H1 (cell line): ENCODE measurements at regions not wholly inside any gene's neighbourhood (a gene's known extent, or its start where the extent isn't known, plus 50 kb on each side); places are given as distances from the start of the nearest gene placed in this dataset.

Experiments
- CTCF ChIA-PET: fragments of 300-600 bp; sonication (Branson Sonifier 250); formaldehyde crosslinking; loops from one replicate; lab custom pipeline; 2021; ENCODE audit not compliant: partially characterized antibody; lab: Charles Lee
- POLR2A ChIA-PET: fragments of 300-600 bp; sonication (Branson Sonifier 250); formaldehyde crosslinking; loops from one replicate; lab custom pipeline; 2021; ENCODE audit warnings: inconsistent platforms; ENCODE audit not compliant: partially characterized antibody; lab: Charles Lee
- DNase-seq, 2 experiments: peaks; one replicate each; pipeline versions ENCODE4 v3.0.0 to v3.0.0-alpha.2; 2010 to 2022; ENCODE audit warnings: low spot score in 2 of 2, low read depth in 1 of 2, mixed read lengths in 1 of 2
- FAIRE-seq: peaks from 2 replicates; lab custom pipeline; 2011; peaks lifted over from hg19 to GRCh38; lab: Jason Lieb, UNC
- H2AFZ ChIP-seq: 2 replicates; pipeline ENCODE4 v1.8.1; 2012; ENCODE audit warnings: low read length, inconsistent platforms
- H2AK5ac ChIP-seq: 2 replicates; pipeline ENCODE4 v1.6.1; 2013; ENCODE audit warnings: low read depth, low read length
- H2BK120ac ChIP-seq: replicated peaks from 2 replicates; pipeline ENCODE3; 2013; ENCODE audit warnings: low read depth, low read length, inconsistent platforms
- H2BK12ac ChIP-seq: 2 replicates; pipeline ENCODE4 v1.6.1; 2013; ENCODE audit warnings: low read depth, low read length
- H2BK15ac ChIP-seq: 2 replicates; pipeline ENCODE4 v1.6.1; 2013; ENCODE audit warnings: low read length
- H2BK20ac ChIP-seq: 2 replicates; pipeline ENCODE4 v1.6.1; 2013; ENCODE audit warnings: low read length
- H2BK5ac ChIP-seq: 2 replicates; pipeline ENCODE4 v1.6.1; 2013; ENCODE audit warnings: low read depth, low read length
- H3K14ac ChIP-seq: 2 replicates; pipeline ENCODE4 v1.6.1; 2013; ENCODE audit warnings: inconsistent platforms; ENCODE audit not compliant: insufficient read length
- H3K18ac ChIP-seq: 2 replicates; pipeline ENCODE4 v1.6.1; 2013; ENCODE audit warnings: low read length; ENCODE audit errors: extremely low read depth
- H3K23ac ChIP-seq: 2 replicates; pipeline ENCODE4 v1.6.1; 2013; ENCODE audit warnings: inconsistent platforms; ENCODE audit not compliant: insufficient read length
- H3K23me2 ChIP-seq: 2 replicates; pipeline ENCODE4 v1.6.1; 2013; ENCODE audit warnings: low read depth, low read length
- H3K27ac ChIP-seq: 2 replicates; pipeline ENCODE4 v1.6.1; 2011; ENCODE audit warnings: low read depth, low read length, inconsistent platforms
- H3K27me3 ChIP-seq, 4 experiments: replicated peaks in 1 of 4; 1 replicate in 1 of 4; 2 replicates in 3 of 4; pipeline versions ENCODE4 v1.6.1 to v1.8.1; 2011 to 2013; ENCODE audit warnings: low read length in 3 of 4, mild to moderate bottlenecking in 3 of 4, inconsistent platforms in 2 of 4, mixed read lengths in 2 of 4, moderate library complexity in 1 of 4; ENCODE audit not compliant: control insufficient read depth in 3 of 4, insufficient read depth in 3 of 4; ENCODE audit errors: extremely low read depth in 1 of 4
- H3K36me3 ChIP-seq, 4 experiments: 2 replicates each; pipeline versions ENCODE4 v1.6.1 to v1.8.1; 2011 to 2013; ENCODE audit warnings: mild to moderate bottlenecking in 4 of 4, low read length in 3 of 4, moderate library complexity in 2 of 4, control low read depth in 1 of 4, inconsistent platforms in 1 of 4; ENCODE audit not compliant: insufficient read depth in 4 of 4, control insufficient read depth in 2 of 4
- H3K4ac ChIP-seq: replicated peaks from 2 replicates; pipeline ENCODE3; 2013; ENCODE audit warnings: low read length, low read depth, mixed read lengths, inconsistent platforms; ENCODE audit not compliant: insufficient read length
- H3K4me1 ChIP-seq, 4 experiments: replicated peaks in 1 of 4; 1 replicate in 1 of 4; 2 replicates in 3 of 4; pipeline versions ENCODE4 v1.6.1 to v1.8.1; 2011 to 2013; ENCODE audit warnings: low read length in 3 of 4, inconsistent platforms in 2 of 4, mixed read lengths in 1 of 4; ENCODE audit not compliant: insufficient read depth in 4 of 4, control insufficient read depth in 3 of 4
- H3K4me2 ChIP-seq, 2 experiments: 2 replicates each; pipeline versions ENCODE4 v1.6.1 to v1.8.1; 2011 to 2013; ENCODE audit warnings: low read depth in 2 of 2, low read length in 2 of 2, control low read depth in 1 of 2, inconsistent platforms in 1 of 2, mild to moderate bottlenecking in 1 of 2; ENCODE audit not compliant: insufficient read depth in 1 of 2
- H3K4me3 ChIP-seq, 4 experiments: fragments of 200-600, 300-600 bp in 1 of 4; sonication (generic), shearing (Covaris generic), sonication (Bioruptor Twin) in 1 of 4; 2 replicates each; pipeline versions ENCODE4 v1.5.1 to v1.8.1; 2011 to 2016; ENCODE audit warnings: low read length in 4 of 4, low read depth in 3 of 4, control low read depth in 2 of 4, inconsistent platforms in 2 of 4, mild to moderate bottlenecking in 2 of 4, mixed read lengths in 1 of 4, moderate library complexity in 1 of 4; ENCODE audit not compliant: insufficient read depth in 2 of 4; ENCODE audit errors: extremely low read depth in 1 of 4
- H3K56ac ChIP-seq: replicated peaks from 2 replicates; pipeline ENCODE3; 2013; ENCODE audit warnings: low read depth, mild to moderate bottlenecking, mixed read lengths, low read length, inconsistent platforms; ENCODE audit not compliant: insufficient read length
- H3K79me1 ChIP-seq: 2 replicates; pipeline ENCODE4 v1.6.1; 2013; ENCODE audit warnings: low read depth, low read length, control low read depth
- H3K79me2 ChIP-seq, 2 experiments: 2 replicates each; pipeline versions ENCODE4 v1.6.1 to v1.8.1; 2012 to 2013; ENCODE audit warnings: low read length in 2 of 2, mild to moderate bottlenecking in 2 of 2, inconsistent platforms in 1 of 2; ENCODE audit not compliant: insufficient read depth in 2 of 2, control insufficient read depth in 1 of 2
- H3K9ac ChIP-seq, 4 experiments: replicated peaks in 1 of 4; 1 replicate in 1 of 4; 2 replicates in 3 of 4; pipeline versions ENCODE4 v1.6.1 to v1.8.1; 2011 to 2013; ENCODE audit warnings: low read depth in 3 of 4, low read length in 3 of 4, control low read depth in 2 of 4, mild to moderate bottlenecking in 2 of 4, moderate library complexity in 2 of 4, inconsistent platforms in 1 of 4; ENCODE audit errors: extremely low read depth in 1 of 4
- H3K9me3 ChIP-seq, 2 experiments: 2 replicates each; pipeline versions ENCODE4 v1.6.1 to v1.8.1; 2012 to 2013; ENCODE audit warnings: mild to moderate bottlenecking in 2 of 2, moderate library complexity in 2 of 2, control low read depth in 1 of 2, inconsistent platforms in 1 of 2, low read depth in 1 of 2, low read length in 1 of 2, mixed read lengths in 1 of 2; ENCODE audit not compliant: insufficient read depth in 2 of 2
- H4K20me1 ChIP-seq, 2 experiments: replicated peaks in 1 of 2; 2 replicates each; pipeline versions ENCODE3 to v1.8.1; 2011 to 2013; ENCODE audit warnings: inconsistent platforms in 2 of 2, low read length in 2 of 2, mild to moderate bottlenecking in 1 of 2; ENCODE audit not compliant: insufficient read depth in 2 of 2, control insufficient read depth in 1 of 2
- H4K5ac ChIP-seq: 2 replicates; pipeline ENCODE4 v1.6.1; 2013; ENCODE audit warnings: low read length, low read depth, mixed read lengths, inconsistent platforms; ENCODE audit not compliant: insufficient read length
- H4K8ac ChIP-seq: 2 replicates; pipeline ENCODE4 v1.8.0; 2013; ENCODE audit warnings: mild to moderate bottlenecking, moderate library complexity, low read length, inconsistent platforms; ENCODE audit not compliant: insufficient read depth; ENCODE audit errors: extremely low read depth
- H4K91ac ChIP-seq: replicated peaks from 2 replicates; pipeline ENCODE3; 2013; ENCODE audit warnings: low read length, mixed read lengths, inconsistent platforms; ENCODE audit not compliant: insufficient read length
- ATF2 ChIP-seq: IDR thresholded peaks from 2 replicates; pipeline ENCODE4 v1.6.1; 2012; ENCODE audit warnings: low read length, inconsistent platforms
- CHD2 ChIP-seq: IDR thresholded peaks from 2 replicates; pipeline ENCODE4 v1.6.1; 2012; ENCODE audit warnings: low read length, improper control_type of control experiment
- CTBP2 ChIP-seq: IDR thresholded peaks from 2 replicates; pipeline ENCODE4 v1.7.0; 2011; ENCODE audit warnings: borderline replicate concordance, mild to moderate bottlenecking, moderate library complexity, mixed read lengths, low read length; ENCODE audit not compliant: insufficient read depth, insufficient read length
- GABPA ChIP-seq: IDR thresholded peaks from 2 replicates; pipeline ENCODE4 v1.6.1; 2011; ENCODE audit warnings: mild to moderate bottlenecking, low read length, moderate library complexity, borderline replicate concordance; ENCODE audit not compliant: insufficient read depth
- KDM1A ChIP-seq: fragments of 200-600, 300-600 bp; sonication (generic); IDR thresholded peaks from 2 replicates; pipeline ENCODE4 v1.7.1; 2016; ENCODE audit warnings: mild to moderate bottlenecking, low read length, borderline replicate concordance
- SP4 ChIP-seq: IDR thresholded peaks from 2 replicates; pipeline ENCODE4 v1.6.1; 2012; ENCODE audit warnings: low read length, inconsistent platforms
- SRF ChIP-seq: IDR thresholded peaks from 2 replicates; pipeline ENCODE4 v1.6.1; 2011; ENCODE audit warnings: mild to moderate bottlenecking, low read depth, low read length, moderate library complexity

GRCh38 chr6:156725712-156726111 is 51.5 kb upstream of the ARID1B start:
- H4K20me1 ChIP-seq: no peaks in the 10 kb centered on the region
- H3K79me2 ChIP-seq: no peaks in the 10 kb centered on the region
- H2BK15ac ChIP-seq: no peak overlapping the region
- CTCF ChIA-PET: no interaction called here
- no peaks in the 10 kb centered on the region; the same call in 1 of the 2 replicates for H3K23me2 ChIP-seq
- no peak overlapping the region for H3K4ac ChIP-seq
- H3K27me3 ChIP-seq: no peaks in the 10 kb centered on the region
- peaks cover 5 to 14% (median 10%) of the 10 kb centered on the region in 4 experiments; a peak in 5 of 7 replicates for H3K4me1 ChIP-seq
- H3K79me1 ChIP-seq: no peaks in the 10 kb centered on the region
- H3K14ac ChIP-seq: no peak overlapping the region
- H4K91ac ChIP-seq: no peak overlapping the region
- H3K27ac ChIP-seq: no peak overlapping the region
- no peak overlapping the region for H3K56ac ChIP-seq
- DNase-seq (no peak), FAIRE-seq (no peak)
- H4K8ac ChIP-seq: no peak overlapping the region
- no peak overlapping the region for H3K23ac ChIP-seq
- no peak overlapping the region for H2BK5ac ChIP-seq
- no peaks in the 10 kb centered on the region for H3K9me3 ChIP-seq
- POLR2A ChIA-PET: no interaction called here
- H2BK120ac ChIP-seq: no peak overlapping the region
- H4K5ac ChIP-seq: no peak overlapping the region
- no peak overlapping the region for H3K4me3 ChIP-seq
- H3K18ac ChIP-seq: no peak overlapping the region
- no peaks in the 10 kb centered on the region for H3K36me3 ChIP-seq
- H2BK20ac ChIP-seq: no peak overlapping the region
- no peak overlapping the region for H2AK5ac ChIP-seq
- H3K4me2 ChIP-seq: no peak overlapping the region
- TF ChIP-seq SP4: no peak
- TF ChIP-seq CTBP2: no peak
- no peak for TF ChIP-seq CHD2
- no peak for TF ChIP-seq ATF2
- no peak for TF ChIP-seq SRF
- no peak for TF ChIP-seq GABPA
- TF ChIP-seq KDM1A: no peak
- no peak overlapping the region for H3K9ac ChIP-seq
- H2BK12ac ChIP-seq: no peak overlapping the region
- H2AFZ ChIP-seq: no peak overlapping the region
